HPDE6-E6E7 (cell line): ENCODE measurements at regions not wholly inside any gene's neighbourhood (a gene's known extent, or its start where the extent isn't known, plus 50 kb on each side); places are given as distances from the start of the nearest gene placed in this dataset.
"Not testable (repeated sequence)": the region's sequence is repeated elsewhere in the genome, so short reads cannot be mapped to it uniquely, and the experiment has no call there.

Experiments used
- DNase-seq: peaks from one replicate; pipeline ENCODE4 v3.0.0; 2011; ENCODE audit warnings: missing footprints; ENCODE audit errors: extremely low spot score

DNA sequence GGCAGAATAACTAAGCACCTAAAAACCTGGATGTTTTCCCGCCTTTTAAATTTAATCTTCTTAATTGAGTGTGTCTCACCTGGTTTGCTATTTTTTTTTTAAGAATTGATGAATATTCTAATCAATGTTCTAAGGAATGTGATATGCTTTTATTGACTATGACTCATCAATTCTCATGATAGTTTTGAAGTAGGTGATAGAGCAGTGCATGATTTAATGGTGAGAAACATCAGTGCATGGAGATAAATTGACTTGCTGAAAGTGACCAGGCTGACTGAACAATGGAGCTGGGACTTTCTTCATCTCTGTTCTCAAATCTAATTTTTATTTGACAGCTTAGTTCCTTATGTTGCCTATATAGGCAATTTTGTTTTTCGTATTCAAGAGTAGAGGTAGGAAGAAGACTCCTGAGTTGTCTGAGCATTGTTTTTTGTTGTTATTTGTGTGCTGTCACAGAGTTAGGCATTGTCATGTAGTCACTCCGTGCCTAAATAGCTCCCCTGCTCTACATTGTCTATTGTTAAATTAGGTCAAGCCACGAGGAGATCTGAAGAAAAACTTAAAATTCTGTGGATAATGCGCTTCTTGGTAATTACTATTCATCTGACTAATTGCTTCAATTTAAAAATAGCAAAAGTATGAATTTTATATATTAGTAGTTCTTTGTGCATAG lies 59.0 kb upstream of the NUTM2F start:
- not testable (repeated sequence) for DNase-seq

DNA sequence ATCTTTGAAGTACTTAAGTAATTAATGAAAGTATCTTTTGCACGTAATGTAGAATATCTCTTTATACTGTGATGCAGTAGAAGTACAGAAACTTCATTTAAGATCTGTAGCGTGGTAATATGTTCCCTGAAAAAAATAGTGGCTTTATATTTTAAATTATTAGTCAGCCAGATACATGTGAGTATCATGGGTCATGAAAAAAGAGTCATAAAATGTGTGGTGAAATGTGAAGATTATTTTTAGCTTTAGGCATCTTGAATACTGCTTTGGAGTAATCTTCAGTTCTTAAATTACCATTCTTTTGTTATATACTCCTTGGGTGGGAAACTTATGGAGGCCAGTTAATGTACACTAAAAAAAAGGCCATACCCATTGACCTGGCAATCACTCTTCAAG lies 59.6 kb upstream of the NUTM2F start:
- not testable (repeated sequence) for DNase-seq

DNA sequence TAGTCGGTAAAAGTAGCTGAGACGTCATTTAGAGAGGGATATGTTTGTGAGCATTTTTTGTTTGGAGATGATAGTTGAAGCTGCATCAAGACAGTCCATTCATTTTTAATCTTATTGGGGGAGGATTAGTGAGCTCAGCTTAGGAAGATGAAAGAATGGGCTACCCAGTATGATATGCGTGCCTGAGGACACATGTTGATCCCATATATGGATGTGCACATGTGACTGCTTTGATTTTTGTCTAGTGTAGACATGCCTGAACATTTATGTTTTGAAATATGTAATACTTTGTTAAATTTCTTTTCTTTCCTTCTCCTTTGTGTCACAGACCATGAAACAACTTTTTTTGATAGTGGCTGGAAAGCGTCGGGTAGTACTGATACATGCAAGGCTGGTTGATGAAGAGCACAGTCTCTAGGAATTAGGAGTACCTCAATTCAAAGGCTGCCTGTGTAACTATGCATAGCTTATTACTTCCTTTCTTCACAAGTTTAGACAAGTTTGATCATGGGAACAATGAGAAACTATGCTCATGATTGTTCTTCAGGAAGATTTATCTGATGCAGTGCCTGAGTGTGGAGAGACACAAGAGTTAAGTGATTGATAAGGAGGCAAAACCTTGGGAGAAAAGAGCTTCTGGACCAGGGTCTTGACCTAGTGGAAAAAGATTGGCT lies 62.1 kb upstream of the NUTM2F start:
- DNase-seq: peak; percentile 2

DNA sequence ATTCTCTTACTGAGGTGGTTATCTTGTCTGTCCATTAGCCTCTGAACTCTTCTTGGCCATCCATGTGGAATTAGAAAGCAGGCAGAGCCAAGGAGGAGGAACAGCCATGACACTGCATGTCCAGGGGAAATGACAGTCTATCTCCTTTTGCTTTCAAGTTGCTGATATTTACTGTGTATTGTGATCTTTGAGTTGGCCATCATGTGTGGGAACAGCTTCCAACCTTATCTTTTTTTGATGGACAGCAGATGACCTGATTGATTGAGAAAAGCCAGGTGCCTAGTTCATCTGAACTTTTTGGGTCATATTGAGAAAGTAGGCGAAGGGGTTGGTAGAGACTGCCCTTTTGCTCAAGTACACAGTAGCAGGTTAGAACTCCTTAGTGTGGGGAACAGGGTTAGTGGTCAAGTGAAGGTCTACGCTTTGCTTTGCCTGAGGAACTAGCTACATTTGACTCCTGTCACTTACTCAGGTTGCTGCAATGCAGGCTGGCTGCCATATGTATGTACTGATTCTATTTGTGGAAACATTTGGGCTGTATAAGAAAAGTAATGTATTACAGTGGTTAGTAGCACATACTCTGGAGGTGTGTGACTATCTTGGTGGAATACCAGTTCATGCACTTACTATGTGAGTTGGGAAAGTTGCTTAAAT lies 64.7 kb upstream of the NUTM2F start:
- not testable (repeated sequence) for DNase-seq

DNA sequence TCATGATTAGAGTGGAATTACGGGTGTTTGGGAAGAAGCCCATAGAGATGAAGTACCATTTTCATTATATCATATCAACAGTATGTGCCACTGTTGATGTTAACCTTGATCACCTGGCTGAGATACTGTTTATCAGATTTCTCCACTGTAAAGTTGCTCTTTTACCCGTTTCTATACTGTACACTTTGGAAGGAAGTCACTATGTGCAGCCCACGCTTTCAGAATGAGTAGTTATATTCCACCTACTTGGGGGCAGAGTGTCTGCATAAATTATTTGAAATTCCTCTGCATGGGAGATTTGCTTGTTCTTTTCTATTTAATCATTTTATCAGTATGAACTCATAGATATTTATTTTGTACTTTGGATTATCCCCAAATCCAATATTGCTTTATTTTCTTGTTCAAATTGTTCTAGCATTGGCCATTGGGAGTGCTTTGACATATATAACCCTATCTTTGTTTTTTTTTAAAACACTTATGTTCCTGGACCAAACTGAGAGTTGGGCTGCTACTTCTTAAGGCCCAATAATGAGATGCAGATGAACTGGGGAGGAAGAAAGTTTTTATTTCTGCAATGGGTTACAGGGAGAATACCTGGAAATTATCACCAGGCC lies 69.4 kb upstream of the NUTM2F start:
- not testable (repeated sequence) for DNase-seq

DNA sequence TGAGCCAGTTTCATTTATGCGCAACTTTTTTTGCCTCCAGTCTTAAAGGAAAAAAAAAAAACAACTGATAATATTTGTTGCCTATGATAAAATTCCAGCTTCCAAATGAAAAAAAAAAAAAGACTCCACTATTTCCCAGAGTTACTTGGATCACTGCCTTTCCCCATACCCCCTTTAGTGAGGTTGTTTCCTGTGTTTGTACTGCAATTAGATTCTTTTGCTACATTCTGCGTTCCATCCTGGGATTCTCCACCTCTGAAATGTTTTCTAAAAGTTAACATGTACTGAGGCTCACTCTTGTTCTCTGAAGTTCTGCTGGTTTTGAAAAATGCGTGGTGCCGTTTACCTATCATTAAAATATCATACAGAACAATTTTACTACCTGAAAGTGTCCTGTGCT lies 72.0 kb upstream of the NUTM2F start:
- DNase-seq: not testable (repeated sequence)

DNA sequence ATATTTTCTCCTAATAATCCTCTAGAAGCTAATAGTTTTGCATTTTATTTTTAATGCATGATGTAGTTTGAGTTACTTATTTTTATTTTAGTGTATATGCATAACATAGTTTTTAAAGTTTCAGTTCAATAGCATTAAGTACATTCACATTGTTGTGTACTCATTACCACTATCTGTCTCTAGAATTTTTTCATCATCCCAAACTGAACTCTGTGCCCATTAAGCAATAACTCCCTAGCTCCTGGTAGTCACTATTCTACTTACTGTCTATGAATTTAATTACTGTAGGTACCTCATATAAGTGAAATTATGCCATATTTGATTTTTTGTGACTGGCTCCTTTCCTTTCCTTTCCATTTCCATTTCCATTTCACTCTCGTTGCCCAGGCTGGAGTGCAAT lies 74.4 kb upstream of the NUTM2F start:
- not testable (repeated sequence) for DNase-seq

DNA sequence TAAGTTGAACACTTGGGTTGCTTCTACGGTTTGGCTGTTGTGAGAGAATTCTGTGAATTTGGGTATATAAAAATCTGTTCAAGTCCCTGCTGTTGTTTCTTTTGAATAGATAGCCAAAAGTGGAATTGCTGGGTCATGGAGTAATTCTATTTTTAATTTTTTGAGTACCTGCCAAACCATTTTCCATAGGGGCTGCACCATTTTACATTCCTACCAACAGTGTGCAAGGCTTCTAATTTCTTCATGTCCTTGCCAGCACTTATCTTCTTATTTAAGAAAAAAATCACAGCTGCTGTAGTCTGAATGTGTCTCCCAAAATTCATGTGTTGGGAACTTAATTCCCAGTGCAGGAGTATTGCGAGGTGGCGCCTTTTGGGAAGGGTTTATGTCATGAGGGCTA lies 75.1 kb upstream of the NUTM2F start:
- DNase-seq: not testable (repeated sequence)

DNA sequence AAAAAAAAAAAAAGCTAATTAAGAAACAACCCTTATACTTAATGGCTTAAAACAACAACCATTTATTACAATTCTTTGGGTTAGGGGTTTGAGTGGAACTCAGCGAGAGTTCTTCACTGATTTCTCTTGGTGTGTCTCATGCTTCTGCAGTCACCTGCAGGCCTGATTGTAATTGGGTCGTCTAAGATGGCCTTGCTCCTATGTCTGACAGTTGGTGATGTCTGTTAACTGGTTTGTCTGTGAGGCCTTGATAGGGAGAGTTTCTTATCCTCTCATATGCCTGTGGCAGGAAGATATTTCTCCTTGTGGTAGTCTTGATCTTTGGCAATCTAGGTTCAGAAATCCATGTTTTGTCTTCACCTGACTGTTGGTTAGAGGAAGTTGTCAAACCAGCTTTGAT lies 85.2 kb upstream of the NUTM2F start:
- not testable (repeated sequence) for DNase-seq

DNA sequence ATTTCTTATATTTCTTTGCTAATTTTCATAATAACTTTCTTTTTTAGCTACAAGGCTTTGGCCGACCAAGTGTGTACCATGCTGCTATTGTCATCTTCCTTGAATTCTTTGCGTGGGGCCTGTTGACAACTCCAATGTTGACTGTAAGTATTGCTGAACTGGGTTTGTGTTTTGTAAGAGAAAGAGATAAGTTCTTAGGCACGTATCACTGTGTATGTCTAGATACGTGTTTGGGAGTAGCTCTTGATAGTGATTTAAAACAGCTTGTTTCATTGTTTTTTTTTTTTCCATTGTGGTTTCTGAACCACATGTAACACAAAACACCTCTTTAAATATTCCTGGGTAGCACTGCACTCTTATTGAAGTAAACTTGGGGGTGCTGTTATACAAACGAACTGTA lies 86.7 kb upstream of the NUTM2F start:
- DNase-seq: not testable (repeated sequence)

DNA sequence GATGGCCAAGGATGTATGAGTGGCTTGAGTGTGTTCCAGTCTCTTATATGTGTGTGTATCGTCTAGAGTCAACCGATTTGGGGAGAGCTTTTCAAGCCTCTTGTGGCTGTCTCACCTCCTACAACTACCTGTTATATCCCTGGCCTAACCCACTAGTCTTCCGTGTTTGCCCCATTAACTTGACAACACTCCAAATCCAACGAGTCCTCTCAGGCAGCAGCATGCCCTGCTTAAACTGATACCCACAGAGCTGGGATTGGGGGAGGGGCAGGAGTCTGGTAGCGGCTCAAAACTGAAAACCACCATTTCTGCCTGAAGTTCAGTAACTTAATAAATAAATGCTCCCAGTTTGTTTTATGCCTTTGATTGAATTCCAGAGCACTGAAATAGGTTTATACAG lies 91.7 kb upstream of the NUTM2F start:
- not testable (repeated sequence) for DNase-seq

DNA sequence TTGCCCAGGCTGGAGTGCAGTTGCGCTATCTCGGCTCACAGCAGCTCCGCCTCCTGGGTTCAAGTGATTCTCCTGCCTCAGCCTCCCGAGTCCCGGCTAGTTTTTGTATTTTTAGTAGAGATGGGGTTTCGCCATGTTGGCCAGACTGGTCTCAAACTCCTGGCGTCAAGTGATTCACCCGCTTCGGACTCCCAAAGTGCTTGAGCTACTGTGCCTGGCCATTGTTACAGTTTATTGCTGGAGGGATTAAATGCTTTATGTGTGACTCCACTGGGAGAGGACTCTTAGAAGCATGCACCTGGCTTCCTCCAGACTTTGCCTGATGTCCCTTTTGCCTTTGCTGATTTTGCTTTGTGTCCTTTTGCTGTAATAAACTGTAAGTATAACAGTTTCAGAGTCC lies 93.5 kb upstream of the NUTM2F start:
- DNase-seq: not testable (repeated sequence)

DNA sequence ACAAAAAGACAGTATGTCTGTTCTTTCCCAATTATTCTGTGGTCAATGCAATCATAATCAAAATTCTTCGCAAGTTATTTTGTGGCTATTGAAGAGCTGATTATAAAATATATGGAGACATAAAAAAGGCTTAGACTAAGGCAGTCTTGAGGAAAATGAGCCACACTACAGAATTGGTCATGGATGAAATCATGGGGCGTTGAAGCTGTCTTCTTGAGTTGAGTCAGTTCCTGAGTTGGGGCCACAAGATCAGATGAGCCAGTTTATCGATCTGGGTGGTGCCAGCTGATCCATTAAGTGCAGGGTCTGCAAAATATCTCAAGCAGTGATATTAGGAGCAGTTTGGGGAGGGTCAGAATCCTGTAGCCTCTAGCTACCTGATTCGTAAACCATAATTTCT lies 96.9 kb upstream of the NUTM2F start:
- DNase-seq: not testable (repeated sequence)

DNA sequence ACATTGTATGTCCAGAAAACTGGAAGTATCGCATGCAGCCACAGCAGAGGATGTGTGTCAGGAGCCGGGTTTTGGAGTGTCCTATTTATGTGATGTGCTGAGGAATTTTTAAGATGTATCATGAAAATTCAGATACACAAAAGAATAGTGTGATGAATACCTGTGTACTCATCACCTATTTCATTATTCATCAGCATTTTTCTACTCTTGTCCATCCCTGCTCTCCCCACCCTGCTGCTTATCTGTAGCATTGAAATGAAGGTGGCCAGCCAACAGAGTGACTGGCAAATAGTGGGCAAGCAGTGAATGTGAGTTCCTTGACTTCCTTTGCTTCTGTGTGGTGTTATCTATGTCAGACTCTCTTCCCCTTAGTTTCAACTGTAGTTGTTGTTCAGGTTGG lies 108.7 kb upstream of the NUTM2F start:
- DNase-seq: not testable (repeated sequence)

DNA sequence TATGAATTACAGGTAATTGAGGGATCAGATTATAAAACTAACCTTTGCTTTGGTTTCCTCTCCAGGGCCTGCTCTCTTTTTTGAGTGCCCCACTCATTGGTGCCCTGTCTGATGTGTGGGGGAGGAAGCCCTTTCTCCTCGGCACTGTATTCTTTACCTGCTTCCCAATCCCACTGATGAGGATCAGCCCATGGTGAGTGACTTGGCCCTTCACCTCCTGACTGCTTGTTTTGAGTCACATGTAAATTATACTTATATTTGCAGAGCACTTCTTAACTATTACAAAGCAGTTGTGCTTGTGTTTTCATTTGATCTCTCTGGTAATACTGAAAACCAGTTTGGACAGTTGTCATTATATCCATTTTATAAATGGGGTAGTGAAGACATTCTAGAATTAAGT lies 109.9 kb upstream of the NUTM2F start:
- DNase-seq: not testable (repeated sequence)

DNA sequence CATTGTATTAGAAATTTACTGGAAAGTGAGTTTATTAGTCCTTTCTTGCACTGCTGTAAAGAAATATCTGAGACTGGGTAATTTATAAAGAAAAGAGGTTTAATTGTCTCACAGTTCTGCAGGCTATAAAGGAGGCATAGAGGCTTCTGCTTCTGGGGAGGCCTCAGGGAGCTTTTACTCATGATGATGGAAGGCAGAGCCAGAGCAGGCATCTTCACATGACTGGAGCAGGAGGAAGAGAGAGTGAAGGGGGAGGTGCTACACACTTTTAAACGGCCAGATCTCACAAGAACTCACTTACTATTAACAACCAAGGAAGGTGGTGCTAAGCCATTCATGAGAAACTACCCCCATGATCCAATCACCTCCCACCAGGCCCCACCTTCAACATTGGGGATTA lies 112.7 kb upstream of the NUTM2F start:
- not testable (repeated sequence) for DNase-seq

DNA sequence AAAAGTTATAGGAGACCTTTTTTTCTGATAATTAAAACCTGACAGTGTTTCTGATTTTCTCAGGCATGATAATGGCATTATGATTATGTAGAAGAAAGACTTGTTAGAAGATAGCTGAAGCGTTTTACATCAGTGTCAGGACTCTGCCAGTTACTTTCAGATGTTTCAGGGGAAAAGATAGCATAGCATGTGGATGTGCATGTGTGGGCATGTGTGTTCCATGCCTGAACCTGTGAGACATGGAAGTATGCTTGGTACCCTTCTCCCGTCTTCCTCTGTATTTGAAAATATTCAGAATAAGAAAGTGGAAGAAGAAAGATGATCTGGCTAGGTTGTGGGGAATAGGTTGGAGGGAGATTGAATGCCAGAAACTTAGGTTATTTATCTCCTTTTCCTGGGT lies 113.1 kb upstream of the PCAT7 start:
- DNase-seq: no peak

DNA sequence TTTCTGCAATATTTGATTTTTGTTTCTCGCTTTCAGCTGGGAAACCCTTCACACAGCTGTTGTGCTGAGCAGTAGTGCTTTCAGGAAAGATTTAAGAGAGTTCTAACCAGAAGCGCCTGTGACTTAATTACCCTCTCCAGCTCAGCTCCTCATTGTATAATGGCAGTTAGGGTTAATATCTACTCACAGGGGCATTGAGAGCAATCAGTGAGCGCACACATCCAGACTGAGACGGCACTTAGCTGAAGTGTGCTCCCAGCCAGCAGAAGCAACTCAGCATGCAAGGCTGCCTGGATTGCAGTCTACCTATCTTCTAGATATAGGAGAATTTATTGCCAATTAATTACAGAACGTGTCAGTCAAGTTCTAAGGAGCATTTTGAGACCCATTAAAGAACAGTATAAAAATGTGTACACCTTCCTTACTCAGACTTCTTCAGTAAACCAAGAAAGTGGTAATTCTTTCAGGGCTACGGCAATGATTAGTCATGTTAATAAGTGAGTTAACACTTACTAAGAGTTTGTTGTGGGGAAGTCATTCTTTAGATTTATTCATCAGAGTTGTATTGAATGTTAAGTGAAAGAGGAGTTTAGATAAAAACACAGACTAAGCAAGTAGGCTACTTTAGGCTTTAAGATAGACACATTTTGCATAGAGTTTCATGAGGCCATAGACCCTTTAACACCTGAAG lies 111.7 kb upstream of the PCAT7 start:
- DNase-seq: no peak

DNA sequence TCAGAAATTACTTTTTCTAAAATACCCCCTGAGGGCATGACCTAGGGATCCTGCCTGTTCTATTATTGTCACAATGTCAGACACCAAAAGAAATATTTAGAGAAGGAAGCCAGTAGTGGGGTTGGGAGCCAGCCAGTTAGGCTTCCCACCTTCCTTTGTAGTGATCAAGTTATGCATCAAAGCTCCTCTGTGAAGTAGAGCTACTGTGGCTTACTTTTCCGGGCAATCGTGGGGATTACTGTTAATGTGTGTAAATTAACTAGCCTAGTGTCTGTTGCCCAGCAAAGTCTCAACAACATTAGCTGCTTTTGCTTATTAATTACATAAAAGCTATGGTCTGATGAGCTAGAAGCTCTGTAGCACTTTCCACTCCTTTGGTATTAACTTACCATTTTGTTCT lies 109.0 kb upstream of the PCAT7 start:
- no peak for DNase-seq

DNA sequence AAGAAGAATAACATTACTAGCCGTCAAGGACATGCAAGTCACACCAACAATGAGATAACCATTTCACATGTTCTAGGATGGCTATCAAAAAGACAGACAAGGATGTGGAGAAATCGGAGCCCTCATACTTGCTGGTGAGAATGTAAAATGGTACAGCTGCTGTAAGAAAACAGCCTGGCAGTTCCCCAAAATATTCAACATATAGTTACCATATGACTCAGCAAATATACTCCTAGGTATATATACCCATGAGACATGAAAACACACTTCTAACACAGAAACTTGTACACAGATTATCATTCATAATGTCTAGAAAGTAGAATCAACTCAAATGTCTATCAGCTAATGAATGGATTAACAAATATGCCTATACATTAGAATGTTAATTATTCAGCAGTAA lies 105.4 kb upstream of the PCAT7 start:
- DNase-seq: no peak

DNA sequence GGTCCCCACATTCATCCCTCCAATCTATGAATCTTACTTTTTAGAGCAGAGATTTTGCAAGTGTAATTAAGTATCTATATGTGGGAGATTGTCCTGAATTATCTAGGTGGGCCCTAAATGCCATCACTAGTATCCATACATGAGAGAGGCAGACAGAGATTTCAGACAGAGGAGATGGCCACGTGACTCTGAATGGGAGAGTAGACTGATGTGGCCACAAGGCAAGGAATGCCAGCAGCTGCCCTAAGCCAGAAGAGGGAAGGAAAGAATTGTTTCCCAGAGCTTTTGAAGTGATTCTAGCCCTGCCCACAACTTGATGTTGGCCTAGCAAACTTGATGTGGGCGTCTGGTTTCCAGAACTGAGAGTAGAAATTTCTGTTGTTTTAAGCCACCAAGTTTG lies 90.1 kb upstream of the PCAT7 start:
- DNase-seq: no peak

DNA sequence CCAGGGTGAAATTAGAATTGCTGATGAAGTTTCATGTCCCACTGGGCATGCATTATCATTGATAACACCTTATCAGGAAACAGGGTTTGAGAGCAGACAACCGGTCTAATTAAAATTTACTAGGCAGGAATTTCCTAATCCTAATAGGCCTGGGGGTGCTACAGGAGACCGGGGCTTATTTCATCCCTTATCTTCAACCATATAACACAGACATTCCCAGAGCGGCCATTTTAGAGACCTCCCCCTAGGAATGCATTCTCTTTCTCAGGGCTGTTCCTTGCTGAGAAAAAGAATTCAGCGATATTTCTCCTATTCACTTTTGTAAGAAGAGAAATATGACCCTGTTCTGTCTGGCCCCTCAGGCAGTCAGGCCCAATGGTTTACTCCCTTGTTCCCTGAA lies 82.8 kb upstream of the PCAT7 start:
- not testable (repeated sequence) for DNase-seq
